ENCODE measurements at regions not wholly inside any gene's neighbourhood (a gene's known extent, or its start where the extent isn't known, plus 50 kb on each side); places are given as distances from the start of the nearest gene placed in this dataset.

DNA sequence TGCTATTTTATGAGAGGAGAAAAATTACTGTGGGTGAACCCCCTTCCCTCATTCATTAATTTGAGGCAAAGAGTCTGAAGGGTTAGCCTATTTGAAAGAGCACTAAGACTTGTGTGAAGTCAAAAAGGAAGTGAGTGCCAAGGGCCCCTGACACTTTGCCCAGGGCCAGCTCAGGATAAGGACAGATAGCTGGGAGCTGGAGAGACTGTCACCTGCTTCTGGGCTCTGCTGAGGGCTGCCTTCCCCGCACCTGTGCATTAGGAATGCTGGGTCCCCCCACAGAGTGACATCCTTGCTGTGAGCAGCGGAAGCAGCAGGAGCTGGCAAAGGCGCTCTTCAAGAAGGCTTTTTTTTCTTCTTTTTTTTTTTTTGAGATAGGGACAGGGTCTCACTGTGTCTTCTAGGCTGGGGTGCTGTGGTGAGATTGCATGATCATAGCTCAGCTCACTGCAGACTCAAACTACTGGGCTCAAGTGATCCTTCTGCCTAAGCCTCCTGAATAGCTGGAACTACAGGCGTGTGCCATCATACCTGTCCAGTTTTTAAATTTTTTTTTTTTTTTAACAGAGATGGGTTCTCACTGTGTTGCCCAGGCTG, 148.3 kb downstream of the AQP4 start:
- TF ChIP-seq, protein P1, sequence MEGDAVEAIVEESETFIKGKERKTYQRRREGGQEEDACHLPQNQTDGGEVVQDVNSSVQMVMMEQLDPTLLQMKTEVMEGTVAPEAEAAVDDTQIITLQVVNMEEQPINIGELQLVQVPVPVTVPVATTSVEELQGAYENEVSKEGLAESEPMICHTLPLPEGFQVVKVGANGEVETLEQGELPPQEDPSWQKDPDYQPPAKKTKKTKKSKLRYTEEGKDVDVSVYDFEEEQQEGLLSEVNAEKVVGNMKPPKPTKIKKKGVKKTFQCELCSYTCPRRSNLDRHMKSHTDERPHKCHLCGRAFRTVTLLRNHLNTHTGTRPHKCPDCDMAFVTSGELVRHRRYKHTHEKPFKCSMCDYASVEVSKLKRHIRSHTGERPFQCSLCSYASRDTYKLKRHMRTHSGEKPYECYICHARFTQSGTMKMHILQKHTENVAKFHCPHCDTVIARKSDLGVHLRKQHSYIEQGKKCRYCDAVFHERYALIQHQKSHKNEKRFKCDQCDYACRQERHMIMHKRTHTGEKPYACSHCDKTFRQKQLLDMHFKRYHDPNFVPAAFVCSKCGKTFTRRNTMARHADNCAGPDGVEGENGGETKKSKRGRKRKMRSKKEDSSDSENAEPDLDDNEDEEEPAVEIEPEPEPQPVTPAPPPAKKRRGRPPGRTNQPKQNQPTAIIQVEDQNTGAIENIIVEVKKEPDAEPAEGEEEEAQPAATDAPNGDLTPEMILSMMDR (IDR thresholded peaks at IDR 0.05; ENCODE audit: borderline replicate concordance, insufficient read depth, low read depth, low read length): no peak
- no peak overlapping the region for H3K4me3 ChIP-seq (ENCODE audit: low read depth, low read length)

DNA sequence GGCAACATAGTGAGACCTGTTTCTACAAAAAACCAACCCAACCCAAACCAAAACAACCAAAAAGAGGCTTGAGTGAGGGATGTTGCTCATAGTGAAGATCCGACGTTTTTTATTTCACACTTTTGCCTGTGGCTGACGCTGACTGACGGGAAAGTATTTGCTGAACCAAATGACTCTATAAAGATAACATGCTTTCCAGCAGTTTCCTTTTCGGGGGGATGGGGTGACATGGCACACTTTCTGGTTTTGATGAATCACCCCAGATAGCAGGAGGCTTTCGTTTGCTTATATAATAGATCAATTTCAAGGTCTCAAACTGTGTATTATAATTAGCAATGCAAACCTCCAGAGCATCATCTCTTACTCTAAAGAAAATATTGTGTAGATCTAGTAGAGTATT, 150.8 kb downstream of the AQP4 start:
- no peak overlapping the region for H3K4me3 ChIP-seq (ENCODE audit: low read depth, low read length)
- TF ChIP-seq, protein P1 (IDR thresholded peaks at IDR 0.05; ENCODE audit: borderline replicate concordance, insufficient read depth, low read depth, low read length): no peak

DNA sequence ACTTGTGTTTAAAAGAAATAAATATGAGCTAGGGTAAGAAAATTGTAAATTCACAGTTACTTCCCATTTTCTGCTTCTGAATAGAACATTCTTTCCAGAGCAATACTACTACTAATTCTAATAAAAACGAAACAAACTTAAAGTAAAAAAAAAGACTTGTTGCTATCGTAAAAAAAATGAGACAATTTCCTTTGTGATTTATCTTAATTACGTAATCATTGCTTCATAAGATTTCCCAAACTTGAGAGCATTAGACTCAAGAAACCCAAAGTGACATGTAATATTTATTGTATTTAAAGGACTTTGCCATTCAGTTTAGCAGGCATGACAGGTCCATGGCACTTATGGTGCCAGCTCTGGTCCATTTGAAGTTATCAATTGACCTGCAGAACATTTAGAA, 153.8 kb downstream of the AQP4 start:
- H3K4me3 ChIP-seq (ENCODE audit: low read depth, low read length): no peak overlapping the region
- TF ChIP-seq, protein P1 (IDR thresholded peaks at IDR 0.05; ENCODE audit: borderline replicate concordance, insufficient read depth, low read depth, low read length): no peak

DNA sequence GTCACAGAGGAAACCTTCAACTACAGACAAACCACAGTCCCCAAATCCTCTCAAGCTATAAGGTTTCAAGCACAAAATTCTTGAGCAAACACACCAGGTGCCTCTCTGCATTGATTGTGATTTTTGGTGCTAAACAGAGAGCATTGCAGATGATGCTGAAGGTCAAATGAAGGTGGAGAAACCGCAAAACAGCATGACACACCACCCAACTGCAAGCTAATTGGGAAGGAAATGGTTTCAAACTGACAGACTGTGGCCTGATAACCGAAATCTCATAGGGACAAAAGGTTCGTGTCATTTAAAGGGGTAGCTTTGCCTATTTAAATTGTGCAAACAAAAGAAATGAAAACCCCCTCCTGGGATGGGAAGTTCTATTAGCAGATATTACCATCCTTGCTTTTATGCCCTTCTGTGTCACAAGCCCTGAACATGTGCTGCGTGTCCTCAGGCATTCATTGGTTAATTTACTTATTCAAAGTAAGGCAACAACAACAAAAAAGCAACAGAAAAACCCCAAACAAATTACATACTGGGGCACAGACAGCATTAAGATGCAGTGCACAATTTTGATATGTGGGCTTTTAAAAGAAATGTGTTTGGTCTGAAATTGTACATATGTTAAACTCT, 154.9 kb downstream of the AQP4 start:
- no peak overlapping the region for H3K4me3 ChIP-seq (ENCODE audit: low read depth, low read length)
- TF ChIP-seq, protein P1 (IDR thresholded peaks at IDR 0.05; ENCODE audit: borderline replicate concordance, insufficient read depth, low read depth, low read length): no peak

DNA sequence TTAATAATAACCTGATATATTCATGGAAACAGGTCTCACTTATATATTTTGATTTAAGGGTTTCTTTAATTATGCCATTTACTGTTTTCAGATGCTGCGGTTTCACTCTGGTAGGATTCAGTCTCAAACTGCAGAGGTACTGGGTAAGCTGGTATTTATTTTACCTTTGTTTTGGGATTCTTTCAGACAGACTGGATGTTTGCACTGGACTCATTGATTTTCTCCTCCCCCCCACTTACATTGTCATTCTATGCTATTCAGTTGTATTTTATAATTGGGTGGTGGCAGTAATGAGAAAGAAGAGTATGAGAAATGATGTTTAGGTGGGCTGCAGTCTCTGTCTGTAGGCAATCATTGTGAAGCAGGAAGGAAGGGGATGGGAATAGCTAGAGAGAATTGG, 155.6 kb downstream of the AQP4 start:
- H3K4me3 ChIP-seq (ENCODE audit: low read depth, low read length): no peak overlapping the region
- TF ChIP-seq, protein P1 (IDR thresholded peaks at IDR 0.05; ENCODE audit: borderline replicate concordance, insufficient read depth, low read depth, low read length): no peak

DNA sequence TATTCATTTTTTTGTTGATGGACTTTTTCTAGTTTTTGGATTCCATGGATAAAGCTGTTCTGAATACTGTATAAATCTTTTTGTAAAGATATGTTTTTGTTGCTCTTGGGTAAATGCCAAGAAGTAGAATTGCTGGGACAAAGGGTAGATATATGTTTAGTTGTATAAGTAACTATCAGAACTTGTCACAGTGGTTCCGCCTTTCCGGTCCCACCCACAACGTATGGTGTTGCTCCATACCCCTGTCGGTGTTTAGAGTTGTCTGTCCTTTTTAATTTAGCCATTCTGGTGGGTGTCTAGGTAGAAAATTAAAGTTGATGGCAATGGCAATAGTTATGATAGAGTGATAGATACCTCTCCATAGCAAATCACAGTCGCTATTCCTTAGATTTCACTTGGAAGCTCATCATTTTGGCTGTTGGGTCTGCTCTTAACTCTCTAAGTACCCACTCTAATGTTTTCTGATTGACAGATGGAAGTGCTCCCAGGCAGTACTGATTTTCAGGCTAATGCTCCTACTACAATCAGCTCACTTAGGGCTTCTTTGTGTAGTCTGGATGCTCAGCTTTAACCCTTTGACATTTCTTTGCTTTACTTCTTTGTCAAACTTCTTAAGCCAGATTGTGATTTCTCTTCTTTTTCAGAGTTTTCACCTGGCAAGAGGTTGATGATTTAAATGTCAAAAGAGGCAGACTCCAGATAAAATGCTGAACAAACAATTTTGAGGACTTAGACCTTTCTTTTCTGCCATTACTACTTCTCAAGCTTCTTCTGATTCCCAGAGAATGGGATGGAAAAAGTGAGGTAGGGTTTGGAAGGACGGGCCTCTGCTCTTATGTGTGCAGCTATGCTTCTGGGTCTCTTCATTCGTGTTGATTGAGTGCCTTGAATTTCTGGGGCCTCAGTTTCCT, 156.4 kb downstream of the AQP4 start:
- TF ChIP-seq, protein P1 (IDR thresholded peaks at IDR 0.05; ENCODE audit: borderline replicate concordance, insufficient read depth, low read depth, low read length): no peak

More for the DNA sequence above, 156.4 kb downstream of the AQP4 start:
- H3K4me3 ChIP-seq (ENCODE audit: low read depth, low read length): no peak overlapping the region

All from GM12875 (cell line).